CD4-positive, alpha-beta T cell treated with Interferon gamma for 1 hour (primary cell): ENCODE measurements at regions not wholly inside any gene's neighbourhood (a gene's known extent, or its start where the extent isn't known, plus 50 kb on each side); places are given as distances from the start of the nearest gene placed in this dataset.
"Not testable (repeated sequence)": the region's sequence is repeated elsewhere in the genome, so short reads cannot be mapped to it uniquely, and the experiment has no call there.

Experiments
- DNase-seq: peaks from one replicate; pipeline ENCODE4 v3.0.0-alpha.2; 2020

DNA sequence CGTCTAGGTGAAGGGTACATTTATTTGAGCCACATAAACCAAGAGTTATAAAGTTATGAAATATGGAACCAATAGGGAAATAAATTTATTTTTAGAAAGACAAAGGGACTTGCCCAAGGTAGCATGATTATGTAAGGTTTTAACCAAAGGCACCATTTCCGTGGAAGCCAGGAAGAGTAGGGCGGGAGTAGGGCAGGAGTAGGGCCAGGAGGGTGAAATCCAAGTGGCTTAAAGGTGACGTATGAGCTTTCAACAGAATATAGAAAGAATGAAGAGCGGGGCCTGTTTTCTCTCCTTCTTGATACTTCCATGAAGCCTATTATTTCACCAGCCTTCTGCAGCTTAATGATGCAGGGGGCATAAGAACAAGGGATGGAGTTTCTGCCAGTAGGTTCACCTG, 91.7 kb upstream of the PNPLA4 start:
- no peak for DNase-seq

GRCh38 chrX:8010105-8010504, 82.9 kb upstream of the PNPLA4 start:
- DNase-seq, result no peak

DNA sequence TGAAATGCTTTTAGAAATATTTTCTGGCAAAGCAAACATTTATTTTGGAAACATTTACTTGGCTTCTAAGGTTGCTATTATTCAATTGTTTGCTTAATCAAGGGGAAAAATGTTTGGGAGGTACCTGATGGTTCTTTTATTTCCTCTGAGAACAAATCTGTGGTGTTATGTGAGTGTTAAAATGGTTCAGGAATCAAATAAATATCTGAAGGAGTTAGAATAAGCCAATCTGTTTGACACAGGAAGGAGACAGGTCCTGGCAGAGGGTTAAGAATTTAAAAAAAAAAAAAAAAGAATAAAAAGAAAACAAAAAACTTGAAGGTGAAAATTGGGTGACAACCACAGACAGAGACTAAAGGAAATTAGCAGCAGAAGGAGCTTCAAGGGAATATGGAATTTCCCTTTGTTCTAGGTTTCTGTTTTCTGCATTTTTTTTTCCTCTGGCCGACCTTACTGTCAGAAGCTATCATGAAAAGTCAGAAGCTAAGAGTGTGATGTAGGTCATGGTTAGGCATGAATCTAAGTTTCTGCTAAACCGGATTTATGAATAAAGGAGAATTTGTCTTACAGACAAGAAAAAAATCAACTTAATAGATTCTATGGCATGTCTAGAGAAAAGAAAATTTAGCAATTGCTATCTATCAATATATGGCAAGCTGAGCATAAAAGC, 78.6 kb upstream of the PNPLA4 start:
- no peak for DNase-seq

DNA sequence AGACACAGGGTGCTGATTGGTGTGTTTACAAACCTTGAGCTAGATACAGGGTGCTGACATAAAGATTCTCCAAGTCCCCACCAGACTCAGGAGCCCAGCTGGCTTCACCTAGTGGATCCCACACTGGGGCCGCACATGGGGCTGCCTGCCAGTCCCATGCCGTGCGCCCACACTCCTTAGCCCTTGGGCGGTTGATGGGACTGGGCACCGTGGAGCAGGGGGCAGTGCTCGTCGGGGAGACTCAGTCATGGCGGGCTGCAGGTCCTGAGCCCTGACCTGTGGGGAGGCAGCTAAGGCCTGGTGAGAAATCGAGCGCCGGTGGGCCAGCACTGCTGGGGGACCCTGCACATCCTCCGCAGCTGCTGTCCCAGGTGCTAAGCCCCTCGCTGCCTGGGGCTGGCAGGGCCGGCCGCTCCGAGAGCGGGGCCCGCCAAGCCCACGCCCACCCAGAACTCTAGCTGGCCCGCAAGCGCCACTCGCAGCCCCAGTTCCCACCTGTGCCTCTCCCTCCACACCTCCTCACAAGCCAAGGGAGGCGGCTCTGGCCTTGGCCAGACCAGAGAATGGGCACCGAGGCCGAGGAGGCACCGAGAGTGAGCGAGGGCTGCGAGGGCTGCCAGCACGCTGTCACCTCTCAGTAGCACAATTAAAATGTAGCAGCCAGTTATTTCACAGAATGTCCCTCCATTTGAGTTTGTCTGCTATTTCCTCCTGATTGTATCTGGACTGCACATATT, 76.1 kb upstream of the PNPLA4 start:
- DNase-seq, result no peak

- no peak for DNase-seq
Observed at GRCh38 chrX:7996851-7997250, 69.6 kb upstream of the PNPLA4 start.

DNA sequence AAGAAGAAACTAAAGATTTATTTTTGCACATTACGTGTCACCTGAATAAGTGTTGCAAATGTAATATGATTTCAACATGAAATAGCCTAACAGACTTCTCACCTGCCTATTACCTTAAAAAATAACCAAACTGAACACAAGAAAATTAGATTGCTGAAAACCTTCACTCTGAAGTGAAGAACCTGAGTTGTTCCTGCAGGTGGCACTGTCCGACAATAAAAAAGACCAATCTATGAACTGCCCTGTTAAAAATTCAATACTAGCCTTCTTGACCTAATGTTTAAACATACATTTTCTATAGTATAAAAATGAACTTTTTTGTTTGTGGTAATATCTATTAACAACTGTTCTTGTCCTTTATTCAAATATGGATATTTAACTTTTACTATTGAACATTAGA, 69.2 kb upstream of the PNPLA4 start:
- peak; percentile 12 for DNase-seq

DNA sequence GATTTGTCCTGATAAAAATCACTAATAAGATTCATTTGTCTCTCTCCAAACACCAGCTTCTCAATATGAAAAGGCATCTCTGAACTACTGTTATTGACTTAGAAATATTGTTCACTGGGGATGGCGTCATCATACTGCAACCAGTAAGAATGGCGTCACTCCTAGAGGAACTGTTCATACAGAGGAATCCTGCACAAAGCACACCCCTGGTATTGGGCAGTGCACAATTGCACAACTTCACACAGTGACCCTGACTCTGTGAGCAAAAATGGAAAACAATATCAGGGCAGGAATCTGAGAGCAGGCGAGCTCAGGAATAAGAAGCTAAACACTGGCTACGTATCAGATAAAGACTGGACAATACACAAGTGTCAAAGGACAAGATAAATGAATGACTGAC, 66.7 kb upstream of the PNPLA4 start:
- no peak for DNase-seq

DNA sequence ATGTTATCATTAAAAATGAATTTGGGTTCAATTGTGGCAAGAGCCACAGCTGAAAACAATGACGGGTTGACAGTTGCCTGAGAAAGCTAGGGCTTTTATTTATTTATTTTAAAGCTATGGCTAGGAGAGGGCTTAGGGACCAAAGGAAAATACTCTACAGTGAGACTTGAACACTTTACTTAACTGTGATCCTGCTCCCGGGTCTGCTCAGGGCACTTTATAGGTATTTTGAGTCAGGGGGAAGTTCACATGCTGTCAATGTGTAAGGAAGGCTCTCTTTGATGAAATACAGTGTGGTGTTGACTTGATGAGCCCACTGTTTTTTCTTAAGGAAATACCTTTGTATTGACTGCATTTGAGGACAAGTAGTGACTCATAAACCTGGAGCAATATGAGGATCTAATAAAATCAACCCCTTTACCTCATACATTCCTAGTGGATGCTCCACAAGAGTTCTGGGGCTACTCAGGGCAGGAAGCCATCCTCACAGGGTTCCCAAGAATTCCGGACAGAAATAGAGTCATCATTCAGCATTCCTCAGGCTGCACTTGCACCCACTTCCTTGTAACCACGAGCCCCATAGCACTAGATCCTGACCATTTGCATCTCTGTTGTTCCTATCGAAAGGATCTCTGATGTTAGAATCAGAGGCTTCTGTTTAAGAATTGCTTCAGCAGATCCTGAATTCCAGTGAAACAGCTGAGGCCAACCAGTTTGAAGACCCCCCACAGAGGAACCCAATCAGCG, 61.0 kb upstream of the PNPLA4 start:
- DNase-seq, result not testable (repeated sequence)

GRCh38 chrX:7987160-7988012, 60.2 kb upstream of the PNPLA4 start:
- DNase-seq, result no peak

GRCh38 chrX:7986738-7987137, 59.5 kb upstream of the PNPLA4 start:
- not testable (repeated sequence) for DNase-seq

DNA sequence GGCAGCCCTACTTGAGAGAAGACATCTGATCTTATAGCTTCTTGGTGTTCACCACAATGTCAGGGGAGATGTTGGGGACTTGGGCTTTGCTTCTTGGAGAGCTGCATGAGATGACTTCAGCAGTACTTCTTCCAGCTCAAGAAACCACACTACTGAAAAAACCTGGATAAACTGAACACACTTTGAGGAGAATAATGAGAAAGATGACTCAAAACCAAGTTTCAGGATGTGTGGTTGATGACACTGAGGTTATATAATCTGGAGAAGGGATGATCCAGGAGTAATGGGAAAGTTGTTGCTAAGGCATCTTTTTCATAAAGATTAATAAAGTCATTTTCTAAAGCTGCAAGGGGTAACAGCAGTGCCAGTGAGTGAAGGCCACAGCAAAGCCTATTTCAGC, 58.4 kb upstream of the PNPLA4 start:
- DNase-seq, result no peak

- DNase-seq, result no peak
Observed at GRCh38 chrX:7983581-7983980, 56.4 kb upstream of the PNPLA4 start.
